ENCODE measurements at regions not wholly inside any gene's neighbourhood (a gene's known extent, or its start where the extent isn't known, plus 50 kb on each side); places are given as distances from the start of the nearest gene placed in this dataset.

GRCh38 chr3:30551266-30551665, 55.1 kb upstream of the TGFBR2 start:
- no peak for TF ChIP-seq CTCF (IDR thresholded peaks at IDR 0.05; ENCODE audit: poor library complexity)
- TF ChIP-seq EZH2 (IDR thresholded peaks at IDR 0.05; ENCODE audit: borderline replicate concordance): no peak
- no peak for TF ChIP-seq EZH2phosphoT487 (IDR thresholded peaks at IDR 0.05; ENCODE audit: low read depth, severe bottlenecking, unreplicated experiment)

Measured in hepatocyte (in vitro differentiated cells).